ENCODE measurements at regions not wholly inside any gene's neighbourhood (a gene's known extent, or its start where the extent isn't known, plus 50 kb on each side); places are given as distances from the start of the nearest gene placed in this dataset.

DNA sequence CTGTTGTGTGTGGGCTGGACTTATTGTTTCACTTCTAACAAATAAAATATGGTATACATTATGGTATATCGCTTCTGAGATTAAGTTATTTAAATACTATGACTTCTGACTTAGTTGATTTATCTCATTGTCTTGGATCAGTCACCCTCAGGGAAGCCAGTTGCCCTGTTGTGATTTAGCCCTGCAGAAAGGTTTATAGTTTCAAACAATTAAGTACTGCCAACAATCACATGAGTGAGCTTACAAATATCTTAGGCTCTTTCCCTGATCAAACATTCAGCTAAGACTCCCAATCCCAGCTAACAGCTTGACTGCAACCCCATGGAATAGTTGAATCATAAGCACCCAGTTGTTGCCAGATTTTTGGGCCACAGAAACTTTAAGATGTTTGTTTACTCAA lies 85.4 kb downstream of the MAGEC1 start:
- no peak overlapping the region for H3K4me3 Mint-ChIP-seq
- peaks cover 30% of the 10 kb centered on the region for H3K9me3 Mint-ChIP-seq
- H3K27ac Mint-ChIP-seq, result no peak overlapping the region
- TF ChIP-seq, protein P1, sequence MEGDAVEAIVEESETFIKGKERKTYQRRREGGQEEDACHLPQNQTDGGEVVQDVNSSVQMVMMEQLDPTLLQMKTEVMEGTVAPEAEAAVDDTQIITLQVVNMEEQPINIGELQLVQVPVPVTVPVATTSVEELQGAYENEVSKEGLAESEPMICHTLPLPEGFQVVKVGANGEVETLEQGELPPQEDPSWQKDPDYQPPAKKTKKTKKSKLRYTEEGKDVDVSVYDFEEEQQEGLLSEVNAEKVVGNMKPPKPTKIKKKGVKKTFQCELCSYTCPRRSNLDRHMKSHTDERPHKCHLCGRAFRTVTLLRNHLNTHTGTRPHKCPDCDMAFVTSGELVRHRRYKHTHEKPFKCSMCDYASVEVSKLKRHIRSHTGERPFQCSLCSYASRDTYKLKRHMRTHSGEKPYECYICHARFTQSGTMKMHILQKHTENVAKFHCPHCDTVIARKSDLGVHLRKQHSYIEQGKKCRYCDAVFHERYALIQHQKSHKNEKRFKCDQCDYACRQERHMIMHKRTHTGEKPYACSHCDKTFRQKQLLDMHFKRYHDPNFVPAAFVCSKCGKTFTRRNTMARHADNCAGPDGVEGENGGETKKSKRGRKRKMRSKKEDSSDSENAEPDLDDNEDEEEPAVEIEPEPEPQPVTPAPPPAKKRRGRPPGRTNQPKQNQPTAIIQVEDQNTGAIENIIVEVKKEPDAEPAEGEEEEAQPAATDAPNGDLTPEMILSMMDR (IDR thresholded peaks at IDR 0.05), result no peak
- no peaks in the 10 kb centered on the region for H3K27me3 Mint-ChIP-seq (ENCODE audit: low read depth, poor library complexity)
- no peak for DNase-seq
- no peaks in the 10 kb centered on the region for H3K36me3 Mint-ChIP-seq (ENCODE audit: low read depth)
- no peaks in the 10 kb centered on the region for H3K4me1 Mint-ChIP-seq

DNA sequence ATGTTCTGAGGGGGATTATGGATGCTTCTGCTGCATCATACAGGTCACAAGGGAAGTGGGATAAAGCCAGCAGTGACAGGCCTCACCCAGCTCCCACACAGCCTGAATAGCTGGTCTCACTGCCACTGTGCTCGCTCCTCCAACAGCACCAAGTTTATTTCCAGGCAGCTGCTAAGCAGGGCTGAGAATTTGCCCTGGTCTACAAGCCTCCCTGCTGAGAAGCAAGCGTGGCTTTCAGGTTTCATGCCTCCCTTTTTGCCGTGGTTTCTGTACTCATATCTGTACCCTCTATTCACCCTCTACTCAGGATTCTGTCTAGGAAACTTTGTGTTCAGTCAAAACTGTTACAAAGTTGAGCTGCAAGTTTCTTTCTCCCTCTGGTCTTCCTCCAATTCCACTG lies 78.6 kb downstream of the MAGEC1 start:
- H3K27me3 Mint-ChIP-seq (ENCODE audit: low read depth, poor library complexity), result peaks cover 5% of the 10 kb centered on the region
- H3K36me3 Mint-ChIP-seq (ENCODE audit: low read depth), result no peaks in the 10 kb centered on the region
- no peak overlapping the region for H3K4me3 Mint-ChIP-seq
- no peak overlapping the region for H3K27ac Mint-ChIP-seq
- TF ChIP-seq, protein P1 (IDR thresholded peaks at IDR 0.05), result no peak
- DNase-seq, result no peak
- peaks cover 58% of the 10 kb centered on the region for H3K9me3 Mint-ChIP-seq
- no peaks in the 10 kb centered on the region for H3K4me1 Mint-ChIP-seq

DNA sequence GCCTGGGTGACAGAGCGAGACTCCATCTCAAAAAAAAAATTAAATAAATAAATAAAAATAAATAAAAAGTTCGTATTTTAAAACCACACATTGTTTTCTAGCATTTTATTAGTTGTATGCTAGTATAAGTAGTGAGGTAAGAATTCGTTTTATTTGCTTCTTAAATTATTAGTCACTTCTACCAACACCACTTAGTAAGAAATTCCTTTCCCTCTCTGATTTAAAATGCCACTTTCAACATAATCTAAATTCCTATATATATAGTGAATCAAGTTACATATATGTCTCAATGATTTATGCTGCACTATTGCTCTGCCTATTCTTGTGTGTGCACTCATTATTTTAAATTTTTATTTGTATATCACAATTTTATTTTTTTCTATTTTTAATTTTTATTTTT lies 72.1 kb downstream of the MAGEC1 start:
- Mint-ChIP-seq H3K27me3 (ENCODE audit: low read depth, poor library complexity) (peaks cover 5% of the 10 kb centered on the region), H3K9me3 (peaks cover 34% of the 10 kb centered on the region), H3K36me3 (ENCODE audit: low read depth) (no peaks in the 10 kb centered on the region), H3K4me1 (no peaks in the 10 kb centered on the region), H3K4me3 (no peak overlapping the region), H3K27ac (no peak overlapping the region)
- TF ChIP-seq, protein P1 (IDR thresholded peaks at IDR 0.05), result no peak
- no peak for DNase-seq

DNA sequence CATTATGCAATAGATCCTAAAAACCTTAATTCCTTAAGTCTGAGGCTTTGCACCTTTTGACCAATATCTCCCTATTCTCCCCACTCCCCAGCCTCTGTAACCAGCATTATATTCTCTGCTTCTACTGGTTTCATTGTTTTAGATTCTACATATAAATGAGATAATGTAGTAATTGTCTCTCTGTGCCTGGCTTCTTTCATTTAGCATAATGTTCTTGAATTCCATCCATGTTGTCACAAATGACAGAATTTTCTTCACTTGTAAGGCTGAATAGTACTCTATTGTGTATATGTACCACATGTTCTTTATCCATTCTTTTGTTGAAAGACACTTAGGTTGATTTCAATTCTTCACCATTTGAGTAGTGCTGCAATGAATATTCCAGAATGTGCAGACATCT lies 66.0 kb downstream of the MAGEC1 start:
- Mint-ChIP-seq H3K4me1 (no peaks in the 10 kb centered on the region), H3K27me3 (ENCODE audit: low read depth, poor library complexity) (no peaks in the 10 kb centered on the region), H3K36me3 (ENCODE audit: low read depth) (no peaks in the 10 kb centered on the region), H3K4me3 (no peak overlapping the region), H3K27ac (no peak overlapping the region), H3K9me3 (peaks cover 20% of the 10 kb centered on the region)
- DNase-seq, result no peak
- TF ChIP-seq, protein P1 (IDR thresholded peaks at IDR 0.05), result no peak

DNA sequence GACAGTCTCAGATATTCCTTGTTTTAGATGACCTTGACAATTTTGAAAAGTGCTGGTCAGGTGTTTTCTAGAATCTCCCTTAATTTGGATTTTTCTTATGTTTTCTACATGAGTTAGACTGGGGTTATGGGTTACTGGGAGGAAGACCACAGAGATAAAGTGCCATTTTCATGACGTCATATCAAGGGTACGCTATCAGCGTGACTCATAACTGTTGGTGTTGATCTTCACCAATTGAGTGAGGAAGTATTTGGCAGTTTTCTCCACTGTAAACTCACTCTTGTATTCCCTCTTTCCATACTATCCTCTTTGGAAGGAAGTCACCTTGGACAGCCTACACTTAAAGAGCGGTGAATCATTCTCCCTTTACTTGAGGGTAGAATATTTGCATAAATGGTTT lies 56.9 kb downstream of the MAGEC1 start:
- H3K36me3 Mint-ChIP-seq (ENCODE audit: low read depth), result no peaks in the 10 kb centered on the region
- peaks cover 25% of the 10 kb centered on the region for H3K9me3 Mint-ChIP-seq
- no peaks in the 10 kb centered on the region for H3K27me3 Mint-ChIP-seq (ENCODE audit: low read depth, poor library complexity)
- H3K27ac Mint-ChIP-seq, result no peak overlapping the region
- no peak for DNase-seq
- TF ChIP-seq, protein P1 (IDR thresholded peaks at IDR 0.05), result no peak
- H3K4me1 Mint-ChIP-seq, result no peaks in the 10 kb centered on the region
- H3K4me3 Mint-ChIP-seq, result no peak overlapping the region

Measured in nephron progenitor cell (in vitro differentiated cells).